B cell (primary cell): ENCODE measurements at regions not wholly inside any gene's neighbourhood (a gene's known extent, or its start where the extent isn't known, plus 50 kb on each side); places are given as distances from the start of the nearest gene placed in this dataset.

ENCODE experiments used
- CTCF ChIP-seq: fragments of 200-600 bp; IDR thresholded peaks from one replicate; pipeline ENCODE4 v1.8.0; 2022; ENCODE audit warnings: antibody characterized with exemption, mild to moderate bottlenecking
- EZH2 ChIP-seq: IDR thresholded peaks from 2 replicates; pipeline ENCODE4 v1.6.1; 2012; ENCODE audit warnings: borderline replicate concordance, low read depth, mild to moderate bottlenecking, moderate library complexity, low read length; ENCODE audit not compliant: insufficient read depth, poor library complexity, severe bottlenecking

GRCh38 chr1:29903548-29904166 lies 667.3 kb downstream of the PTPRU start:
- TF ChIP-seq CTCF (no peak), EZH2 (no peak)
